ENCODE measurements at regions not wholly inside any gene's neighbourhood (a gene's known extent, or its start where the extent isn't known, plus 50 kb on each side); places are given as distances from the start of the nearest gene placed in this dataset.
"Not testable (repeated sequence)": the region's sequence is repeated elsewhere in the genome, so short reads cannot be mapped to it uniquely, and the experiment has no call there.

- no peaks in the 10 kb centered on the region for H3K36me3 ChIP-seq (replicated peaks; ENCODE audit: low read depth, low read length)
- H3K4me3 ChIP-seq (ENCODE audit: low read length), result no peak overlapping the region
- H3K27me3 ChIP-seq (ENCODE audit: low read depth, low read length), result 0 out of 2 replicates have a peak, but pooled peaks cover 16% of the 10 kb centered on the region
- TF ChIP-seq EZH2phosphoT487 (IDR thresholded peaks at IDR 0.05; ENCODE audit: low read depth), result no peak
- TF ChIP-seq CTCF (IDR thresholded peaks at IDR 0.05; ENCODE audit: low read depth, low read length), result no peak
- H3K9ac ChIP-seq (ENCODE audit: low read length), result no peak overlapping the region
- no peak overlapping the region for H3K4me2 ChIP-seq (ENCODE audit: low read length)
- no peak overlapping the region for H3K27ac ChIP-seq (ENCODE audit: low read length)
- no peaks in the 10 kb centered on the region for H3K9me3 ChIP-seq (ENCODE audit: insufficient read depth, low read length)
- no peaks in the 10 kb centered on the region for H4K20me1 ChIP-seq (ENCODE audit: insufficient read depth, low read length)
- no peak overlapping the region for H2AFZ ChIP-seq (ENCODE audit: low read depth, low read length)
- H3K79me2 ChIP-seq (ENCODE audit: low read length), result no peaks in the 10 kb centered on the region
- peaks cover 7% of the 10 kb centered on the region; the same call in 1 of the 2 replicates for H3K4me1 ChIP-seq (ENCODE audit: low read length)
These were observed 63.7 kb upstream of the PRR23C start for GRCh38 chr3:139108253-139108969.

GRCh38 chr3:139109271-139109670 lies 64.6 kb upstream of the PRR23C start:
- H3K9me3 ChIP-seq (ENCODE audit: insufficient read depth, low read length), result no peaks in the 10 kb centered on the region
- no peak overlapping the region for H3K4me2 ChIP-seq (ENCODE audit: low read length)
- H2AFZ ChIP-seq (ENCODE audit: low read depth, low read length), result no peak overlapping the region
- TF ChIP-seq CTCF (IDR thresholded peaks at IDR 0.05; ENCODE audit: low read depth, low read length) (no peak), EZH2phosphoT487 (IDR thresholded peaks at IDR 0.05; ENCODE audit: low read depth) (no peak)
- H3K27me3 ChIP-seq (ENCODE audit: low read depth, low read length), result 0 out of 2 replicates have a peak, but pooled peaks cover 16% of the 10 kb centered on the region
- H3K4me1 ChIP-seq (ENCODE audit: low read length), result peaks cover 7% of the 10 kb centered on the region; the same call in 1 of the 2 replicates
- H3K27ac ChIP-seq (ENCODE audit: low read length), result no peak overlapping the region
- H4K20me1 ChIP-seq (ENCODE audit: insufficient read depth, low read length), result no peaks in the 10 kb centered on the region
- H3K4me3 ChIP-seq (ENCODE audit: low read length), result no peak overlapping the region
- H3K79me2 ChIP-seq (ENCODE audit: low read length), result no peaks in the 10 kb centered on the region
- H3K9ac ChIP-seq (ENCODE audit: low read length), result no peak overlapping the region
- H3K36me3 ChIP-seq (replicated peaks; ENCODE audit: low read depth, low read length), result no peaks in the 10 kb centered on the region

- no peak for TF ChIP-seq CTCF (IDR thresholded peaks at IDR 0.05; ENCODE audit: low read depth, low read length)
- TF ChIP-seq EZH2phosphoT487 (IDR thresholded peaks at IDR 0.05; ENCODE audit: low read depth), result no peak
- H3K27me3 ChIP-seq (ENCODE audit: low read depth, low read length), result 0 out of 2 replicates have a peak, but pooled peaks cover 16% of the 10 kb centered on the region
- H2AFZ ChIP-seq (ENCODE audit: low read depth, low read length), result no peak overlapping the region
- no peaks in the 10 kb centered on the region for H4K20me1 ChIP-seq (ENCODE audit: insufficient read depth, low read length)
- no peaks in the 10 kb centered on the region for H3K36me3 ChIP-seq (replicated peaks; ENCODE audit: low read depth, low read length)
- no peak overlapping the region for H3K4me2 ChIP-seq (ENCODE audit: low read length)
- H3K79me2 ChIP-seq (ENCODE audit: low read length), result no peaks in the 10 kb centered on the region
- H3K9me3 ChIP-seq (ENCODE audit: insufficient read depth, low read length), result no peaks in the 10 kb centered on the region
- H3K9ac ChIP-seq (ENCODE audit: low read length), result no peak overlapping the region
- H3K4me3 ChIP-seq (ENCODE audit: low read length), result no peak overlapping the region
- peaks cover 7% of the 10 kb centered on the region; the same call in 1 of the 2 replicates for H3K4me1 ChIP-seq (ENCODE audit: low read length)
- no peak overlapping the region for H3K27ac ChIP-seq (ENCODE audit: low read length)
These were observed 65.6 kb upstream of the PRR23C start for GRCh38 chr3:139110072-139110830.

- not testable (repeated sequence) for H3K79me2 ChIP-seq (ENCODE audit: low read length); H3K36me3 ChIP-seq (replicated peaks; ENCODE audit: low read depth, low read length); H4K20me1 ChIP-seq (ENCODE audit: insufficient read depth, low read length); H3K4me2 ChIP-seq (ENCODE audit: low read length); H3K27ac ChIP-seq (ENCODE audit: low read length); H3K9me3 ChIP-seq (ENCODE audit: insufficient read depth, low read length); H3K9ac ChIP-seq (ENCODE audit: low read length); H3K4me1 ChIP-seq (ENCODE audit: low read length); H3K4me3 ChIP-seq (ENCODE audit: low read length); H2AFZ ChIP-seq (ENCODE audit: low read depth, low read length)
- H3K27me3 ChIP-seq (ENCODE audit: low read depth, low read length), result 0 out of 2 replicates have a peak, but pooled peaks cover 16% of the 10 kb centered on the region
These were observed 66.2 kb upstream of the PRR23C start for GRCh38 chr3:139110929-139111328.

All from OCI-LY3 (cell line).